PFSK-1 (cell line): ENCODE measurements at regions not wholly inside any gene's neighbourhood (a gene's known extent, or its start where the extent isn't known, plus 50 kb on each side); places are given as distances from the start of the nearest gene placed in this dataset.

Source experiments
- FOXP2 ChIP-seq: optimal IDR thresholded peaks from 2 replicates; pipeline ENCODE3; 2011; ENCODE audit warnings: borderline replicate concordance, control low read depth, inconsistent platforms; ENCODE audit not compliant: insufficient read depth; ENCODE audit errors: extremely low read length, extremely low read depth
- POLR2AphosphoS5 ChIP-seq: IDR thresholded peaks from 2 replicates; pipeline ENCODE4 v1.6.1; 2012; ENCODE audit warnings: low read depth, mild to moderate bottlenecking, control low read depth, low read length, moderate library complexity
- REST ChIP-seq, 2 experiments: IDR thresholded peaks; 2 replicates each; pipeline versions ENCODE4 v1.6.1 to v1.8.0; 2011 to 2012; ENCODE audit warnings: low read depth in 2 of 2, low read length in 2 of 2, control low read depth in 1 of 2, inconsistent platforms in 1 of 2, mild to moderate bottlenecking in 1 of 2, moderate library complexity in 1 of 2; ENCODE audit not compliant: insufficient read depth in 1 of 2
- SIN3A ChIP-seq: IDR thresholded peaks from 2 replicates; pipeline ENCODE4 v1.6.1; 2012; ENCODE audit warnings: mild to moderate bottlenecking, low read length, moderate library complexity, borderline replicate concordance; ENCODE audit not compliant: insufficient read depth
- TAF1 ChIP-seq: IDR thresholded peaks from 2 replicates; pipeline ENCODE4 v1.6.1; 2012; ENCODE audit warnings: low read length, control low read depth, borderline replicate concordance; ENCODE audit not compliant: insufficient read depth

GRCh38 chr4:62222121-62222520 is 1022.0 kb downstream of the ADGRL3 start:
- TF ChIP-seq TAF1 = no peak
- no peak for TF ChIP-seq SIN3A
- no peak for TF ChIP-seq FOXP2
- no peak for TF ChIP-seq POLR2AphosphoS5
- no peak for TF ChIP-seq REST (IDR thresholded peaks at IDR 0.05; ENCODE audit: insufficient read depth in 1 of 2, low read depth in 2 of 2, low read length in 2 of 2)

- TF ChIP-seq FOXP2 (no peak), SIN3A (no peak), REST (IDR thresholded peaks at IDR 0.05; ENCODE audit: insufficient read depth in 1 of 2, low read depth in 2 of 2, low read length in 2 of 2) (no peak), TAF1 (no peak)
These were observed 1010.4 kb downstream of the ADGRL3 start for GRCh38 chr4:62210486-62210885.

- TF ChIP-seq FOXP2 (no peak), POLR2AphosphoS5 (no peak), TAF1 (no peak), REST (IDR thresholded peaks at IDR 0.05; ENCODE audit: insufficient read depth in 1 of 2, low read depth in 2 of 2, low read length in 2 of 2) (no peak), SIN3A (no peak)
These were observed 1009.8 kb downstream of the ADGRL3 start for GRCh38 chr4:62209757-62210485.

DNA sequence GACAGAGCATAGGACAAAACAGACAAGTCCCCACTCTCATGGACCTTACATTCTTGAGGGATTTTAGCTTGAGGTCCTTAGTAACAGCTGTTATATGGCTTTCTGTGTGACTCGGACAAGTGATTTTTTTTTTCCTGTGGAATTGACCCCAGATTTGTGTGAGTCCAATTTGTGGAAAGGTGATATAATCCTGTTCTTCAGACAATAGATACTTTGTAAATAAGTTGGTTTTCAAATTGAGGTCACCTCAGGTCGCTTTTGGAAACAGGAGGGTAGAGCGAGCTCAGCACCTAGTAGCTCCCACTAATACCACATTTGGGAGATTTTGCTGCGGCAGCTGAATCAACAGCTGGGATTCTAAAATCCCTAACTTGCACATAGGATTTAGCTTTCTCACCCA is 1008.8 kb downstream of the ADGRL3 start:
- TF ChIP-seq FOXP2 (no peak), REST (IDR thresholded peaks at IDR 0.05; ENCODE audit: insufficient read depth in 1 of 2, low read depth in 2 of 2, low read length in 2 of 2) (no peak), TAF1 (no peak), SIN3A (no peak), POLR2AphosphoS5 (no peak)
